HepG2 (cell line): ENCODE measurements at regions not wholly inside any gene's neighbourhood (a gene's known extent, or its start where the extent isn't known, plus 50 kb on each side); places are given as distances from the start of the nearest gene placed in this dataset.

Source experiments
- ATAC-seq: fragments of 200-7000 bp; cut with Tn5 transposase; 3 replicates; pipeline ENCODE4 v1.9.1; 2020; ENCODE audit warnings: mild to moderate bottlenecking, moderate library complexity
- BruUV-seq: library from RNA; stranded (reverse); fragments of 400-500 nt; replicated peaks from 2 replicates; lab custom pipeline; 2021; lab: Mats Ljungman, UMichigan
- CTCF ChIA-PET: fragments of 300-600 bp; formaldehyde crosslinking; extraction: SDS; loops from one replicate; lab custom pipeline; 2021; ENCODE audit warnings: low total read pairs, inconsistent platforms, low intra/inter-chr PET ratio; lab: Yijun Ruan, JAX
- POLR2A ChIA-PET: fragments of 350-600 bp; sonication (Branson Sonifier 250); formaldehyde crosslinking; loops from one replicate; lab custom pipeline; 2020; ENCODE audit warnings: antibody characterized with exemption, inconsistent platforms; lab: Yijun Ruan, JAX
- DNase-seq: peaks from one replicate; pipeline ENCODE4 v3.0.0-alpha.2; 2015; ENCODE audit warnings: low spot score
- FAIRE-seq: peaks from 3 replicates; lab custom pipeline; 2011; peaks lifted over from hg19 to GRCh38; lab: Jason Lieb, UNC
- H2AFZ ChIP-seq: one replicate; pipeline ENCODE4 v1.6.1; 2011; ENCODE audit warnings: low read length, inconsistent platforms
- H3K27ac ChIP-seq: fragments of 300-600 bp; 3 replicates; pipeline ENCODE4 v1.8.0; 2011; ENCODE audit warnings: mixed run types, mild to moderate bottlenecking, mixed read lengths, low read length, inconsistent platforms; ENCODE audit not compliant: insufficient read depth; ENCODE audit errors: extremely low read length
- H3K27me3 ChIP-seq, 2 experiments: fragments of 200-600 bp in 1 of 2; 2 replicates in 1 of 2; 3 replicates in 1 of 2; pipeline versions ENCODE4 v1.6.0 to v1.8.0; 2011; ENCODE audit warnings: low read length in 2 of 2, mild to moderate bottlenecking in 2 of 2, moderate library complexity in 2 of 2, inconsistent platforms in 1 of 2; ENCODE audit not compliant: insufficient read depth in 2 of 2, control insufficient read depth in 1 of 2
- H3K36me3 ChIP-seq, 2 experiments: fragments of 200-600 bp in 1 of 2; replicated peaks in 1 of 2; 2 replicates in 1 of 2; 3 replicates in 1 of 2; pipeline versions ENCODE4 v1.5.1 to v1.8.0; 2011; ENCODE audit warnings: low read length in 2 of 2, inconsistent platforms in 1 of 2; ENCODE audit not compliant: insufficient read depth in 2 of 2, control insufficient read depth in 1 of 2
- H3K4me1 ChIP-seq: 2 replicates; pipeline ENCODE4 v1.5.1; 2012; ENCODE audit warnings: low read length, inconsistent platforms; ENCODE audit not compliant: insufficient read depth
- H3K4me2 ChIP-seq: 2 replicates; pipeline ENCODE4 v1.6.0; 2011; ENCODE audit warnings: low read depth, low read length, inconsistent platforms
- H3K4me3 ChIP-seq, 3 experiments: fragments of 200-600 bp in 1 of 3; sonication (generic), shearing (Covaris generic) in 1 of 3; replicated peaks in 1 of 3; 2 replicates each; pipeline ENCODE4 v1.5.1; 2011 to 2016; ENCODE audit warnings: low read length in 3 of 3, inconsistent platforms in 2 of 3, low read depth in 2 of 3, mild to moderate bottlenecking in 2 of 3, control low read depth in 1 of 3, mixed read lengths in 1 of 3; ENCODE audit not compliant: insufficient read depth in 1 of 3
- H3K79me2 ChIP-seq: one replicate; pipeline ENCODE4 v1.6.1; 2011; ENCODE audit warnings: low read length, inconsistent platforms; ENCODE audit not compliant: insufficient read depth
- H3K9ac ChIP-seq: 2 replicates; pipeline ENCODE4 v1.6.0; 2011; ENCODE audit warnings: mild to moderate bottlenecking, low read depth, low read length, inconsistent platforms; ENCODE audit not compliant: insufficient read depth
- H3K9me3 ChIP-seq: 2 replicates; pipeline ENCODE4 v1.5.1; 2012; ENCODE audit warnings: mild to moderate bottlenecking, low read length
- H4K20me1 ChIP-seq: 2 replicates; pipeline ENCODE4 v1.6.0; 2011; ENCODE audit warnings: inconsistent platforms, mild to moderate bottlenecking, low read length, moderate library complexity; ENCODE audit not compliant: insufficient read depth
- CREB1 ChIP-seq, 2 experiments: fragments of 450-650 bp in 1 of 2; IDR thresholded peaks; 2 replicates each; pipeline ENCODE4 v1.6.1; 2016 to 2017; ENCODE audit warnings: control low read depth in 1 of 2, mild to moderate bottlenecking in 1 of 2, missing compliant biosample characterization in 1 of 2, missing genetic modification characterization in 1 of 2
- EP300 ChIP-seq, 3 experiments: sonication (generic) in 1 of 3; formaldehyde crosslinking in 1 of 3; IDR thresholded peaks; 2 replicates each; pipeline versions ENCODE4 v1.5.1 to v1.6.1; 2011 to 2020; ENCODE audit warnings: low read depth in 2 of 3, low read length in 2 of 3, borderline replicate concordance in 1 of 3, improper control_type of control experiment in 1 of 3, mild to moderate bottlenecking in 1 of 3, missing genetic modification reagents in 1 of 3, moderate library complexity in 1 of 3
- FOXP1 ChIP-seq, 2 experiments: fragments of 450-650 bp in 1 of 2; IDR thresholded peaks; 2 replicates each; pipeline ENCODE4 v1.6.1; 2017 to 2018; ENCODE audit warnings: antibody characterized with exemption in 1 of 2
- NFKB2 ChIP-seq: sonication (generic); formaldehyde crosslinking; IDR thresholded peaks from 2 replicates; pipeline ENCODE4 v1.4.0; 2020; ENCODE audit warnings: missing genetic modification reagents, borderline replicate concordance
- SOX6 ChIP-seq, 2 experiments: fragments of 450-650 bp in 1 of 2; sonication (generic) in 1 of 2; formaldehyde crosslinking in 1 of 2; IDR thresholded peaks; 2 replicates each; pipeline versions ENCODE4 v1.4.0 to v1.6.1; 2017 to 2020; ENCODE audit warnings: antibody characterized with exemption in 1 of 2, mild to moderate bottlenecking in 1 of 2, missing genetic modification reagents in 1 of 2
- TCF7 ChIP-seq: sonication (generic); IDR thresholded peaks from 2 replicates; pipeline ENCODE4 v1.6.1; 2016; ENCODE audit warnings: antibody characterized with exemption, low read depth
- ZNF816 ChIP-seq: sonication (generic); formaldehyde crosslinking; IDR thresholded peaks from 2 replicates; pipeline ENCODE4 v1.8.0; 2022; ENCODE audit warnings: missing genetic modification reagents, mild to moderate bottlenecking, borderline replicate concordance
- WGBS: methylation state at CpG from one replicate; pipeline ENCODE4 v1.1.6; 2017; ENCODE audit warnings: low lambda C conversion rate; 5-methylcytosine and 5-hydroxymethylcytosine counted together
- in situ Hi-C: cut with HindIII; loops from 2 replicates; pipeline ENCODE4 v1.10.0; 2017; ENCODE audit warnings: low pct_unique_long_range_greater_than_20kb; ENCODE audit not compliant: extremely low pct_ligation_motif_present
- intact Hi-C: fragments of 100-400 bp; cut with micrococcal nuclease; formaldehyde crosslinking; loops from one replicate; pipeline ENCODE4 v1.10.0; 2022; ENCODE audit not compliant: unreplicated experiment
- TF ChIP-seq, protein P1 (sequence below): IDR thresholded peaks from 2 replicates; pipeline ENCODE4 v1.6.1; 2016

DNA sequence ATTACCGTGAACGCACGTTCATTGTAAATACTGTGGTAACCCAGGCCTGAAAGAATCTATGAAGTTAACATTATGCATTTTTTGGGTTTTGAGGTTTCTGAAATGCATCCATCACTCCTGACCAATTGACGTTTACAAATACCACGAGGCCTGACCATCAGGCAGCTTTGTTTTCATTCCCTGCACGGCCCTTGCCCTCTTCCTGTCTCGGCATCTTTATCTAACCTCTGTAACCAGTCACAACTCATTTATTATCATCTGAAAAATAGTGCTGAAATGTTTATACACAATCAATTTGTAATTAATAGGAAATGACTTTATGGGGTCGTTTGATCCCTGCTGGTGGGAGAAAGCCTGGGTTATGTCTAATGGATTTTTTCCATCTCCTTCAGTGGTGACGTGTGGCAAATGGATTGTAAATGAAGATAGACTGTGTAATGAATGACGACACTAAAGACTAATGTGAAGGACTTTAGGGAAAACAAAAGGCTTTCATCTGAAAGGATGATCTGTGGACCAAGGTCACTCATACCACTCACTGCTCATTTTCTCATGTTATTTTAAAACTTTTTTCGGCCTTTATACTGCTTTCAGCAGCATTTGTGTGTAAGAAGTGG is 102.7 kb upstream of the SORBS2 start (continued):
- TF ChIP-seq CREB1 (IDR thresholded peaks at IDR 0.05), result peak; percentile 86
- TF ChIP-seq CREB1 (CRISPR knock-in tag; IDR thresholded peaks at IDR 0.05), result peak; percentile 67
- TF ChIP-seq, protein P1, sequence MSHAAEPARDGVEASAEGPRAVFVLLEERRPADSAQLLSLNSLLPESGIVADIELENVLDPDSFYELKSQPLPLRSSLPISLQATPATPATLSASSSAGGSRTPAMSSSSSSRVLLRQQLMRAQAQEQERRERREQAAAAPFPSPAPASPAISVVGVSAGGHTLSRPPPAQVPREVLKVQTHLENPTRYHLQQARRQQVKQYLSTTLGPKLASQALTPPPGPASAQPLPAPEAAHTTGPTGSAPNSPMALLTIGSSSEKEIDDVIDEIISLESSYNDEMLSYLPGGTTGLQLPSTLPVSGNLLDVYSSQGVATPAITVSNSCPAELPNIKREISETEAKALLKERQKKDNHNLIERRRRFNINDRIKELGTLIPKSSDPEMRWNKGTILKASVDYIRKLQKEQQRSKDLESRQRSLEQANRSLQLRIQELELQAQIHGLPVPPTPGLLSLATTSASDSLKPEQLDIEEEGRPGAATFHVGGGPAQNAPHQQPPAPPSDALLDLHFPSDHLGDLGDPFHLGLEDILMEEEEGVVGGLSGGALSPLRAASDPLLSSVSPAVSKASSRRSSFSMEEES (CRISPR knock-in tag), result 0 out of 2 replicates have a peak, but pooled peaks have one; percentile 15
- 0 out of 2 replicates have a peak, but pooled peaks have one; percentile 8 for TF ChIP-seq TCF7
- no peak for TF ChIP-seq SOX6 (IDR thresholded peaks at IDR 0.05)
- TF ChIP-seq SOX6 (CRISPR knock-in tag; IDR thresholded peaks at IDR 0.05), result peak; percentile 61; the same call in 1 of the 2 replicates
- TF ChIP-seq NFKB2 (CRISPR knock-in tag), result no peak
- TF ChIP-seq ZNF816 (CRISPR knock-in tag), result no peak

DNA sequence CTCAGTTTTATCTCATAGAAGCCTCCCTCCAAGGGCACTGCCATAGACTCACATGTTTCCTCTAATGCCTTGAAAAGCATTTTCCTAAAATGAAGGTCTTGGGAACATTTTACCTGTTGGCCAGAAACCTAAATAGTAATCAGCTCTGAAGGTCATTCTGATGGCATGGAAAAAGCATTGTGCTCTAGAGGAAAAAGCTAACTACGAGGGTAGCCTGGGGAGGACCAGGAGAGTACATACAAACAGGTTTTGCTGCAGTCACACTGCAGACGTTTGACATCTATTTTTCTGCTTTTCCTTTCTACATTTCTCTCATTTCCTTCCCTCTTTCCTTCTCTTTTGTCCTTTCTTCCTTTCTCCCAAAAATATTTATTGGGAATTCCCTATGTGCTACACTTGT is 103.3 kb upstream of the SORBS2 start:
- BruUV-seq, result TSS peak; percentile 69
- H3K27ac ChIP-seq, result peak overlapping the region; percentile 22
- 0 out of 4 replicates have a peak, but pooled peaks of 1 of the 2 experiments have one; percentile 0 for TF ChIP-seq EP300 (IDR thresholded peaks at IDR 0.05; ENCODE audit: low read depth in 2 of 2, low read length in 2 of 2)
- TF ChIP-seq EP300 (CRISPR knock-in tag; IDR thresholded peaks at IDR 0.05; ENCODE audit: borderline replicate concordance), result no peak
- no peak for TF ChIP-seq FOXP1 (IDR thresholded peaks at IDR 0.05)
- TF ChIP-seq FOXP1 (CRISPR knock-in tag; IDR thresholded peaks at IDR 0.05), result no peak
- TF ChIP-seq, all 625 proteins: peak for 1
- no peak for FAIRE-seq
- intact Hi-C loops, result no loop called here
- Histone ChIP-seq H3K9ac (peak overlapping the region; percentile 2; the same call in 1 of the 2 replicates), H3K4me3 (no peak overlapping the region; a peak in 1 of 6 replicates), H3K4me2 (peak overlapping the region; percentile 62), H3K36me3 (no peaks in the 10 kb centered on the region), H2AFZ (no peak overlapping the region), H3K79me2 (no peaks in the 10 kb centered on the region), H4K20me1 (no peaks in the 10 kb centered on the region), H3K4me1 (peaks cover 28% of the 10 kb centered on the region), H3K9me3 (no peaks in the 10 kb centered on the region), H3K27me3 (peaks cover 0 to 2% of the 10 kb centered on the region in 2 experiments; a peak in 1 of 5 replicates)
- ChIA-PET POLR2A (no interaction called here), CTCF (no interaction called here)
- in situ Hi-C loops, result no loop called here
- DNase-seq, result no peak
- peak; percentile 49; the same call in 2 of the 3 replicates for ATAC-seq
- 2% methylated on average over 2 of the region's 2 CpGs for WGBS
